Ascending aorta (tissue), 2 donors: ENCODE measurements at regions not wholly inside any gene's neighbourhood (a gene's known extent, or its start where the extent isn't known, plus 50 kb on each side); places are given as distances from the start of the nearest gene placed in this dataset.
"Not testable (repeated sequence)": the region's sequence is repeated elsewhere in the genome, so short reads cannot be mapped to it uniquely, and the experiment has no call there.

ENCODE experiments used
- DNase-seq, 2 donors: peaks; one replicate each; pipeline ENCODE4 v3.0.0-alpha.2; 2019; ENCODE audit warnings: low spot score in 2 of 2
- H3K27ac ChIP-seq, 2 donors: fragments of 200-600 bp; sonication (generic); one replicate each; pipeline ENCODE4 v1.5.1; 2016 to 2017; ENCODE audit warnings: mild to moderate bottlenecking in 1 of 2
- H3K27me3 ChIP-seq: fragments of 200-600 bp; sonication (generic); one replicate; pipeline ENCODE4 v1.5.1; 2017
- H3K36me3 ChIP-seq, 2 donors: fragments of 200-600 bp; sonication (generic); one replicate each; pipeline ENCODE4 v1.5.1; 2016
- H3K4me1 ChIP-seq, 2 donors: fragments of 200-600 bp; sonication (generic); one replicate each; pipeline ENCODE4 v1.5.1; 2016 to 2017; ENCODE audit warnings: mild to moderate bottlenecking in 1 of 2
- H3K4me3 ChIP-seq, 2 donors: fragments of 200-600 bp; sonication (generic); one replicate each; pipeline ENCODE4 v1.5.1; 2016 to 2017; ENCODE audit warnings: mild to moderate bottlenecking in 1 of 2
- H3K9me3 ChIP-seq, 2 donors: fragments of 200-600 bp; sonication (generic); one replicate each; pipeline ENCODE4 v1.5.1; 2016
- CTCF ChIP-seq, 3 experiments: fragments of 200-600 bp in 2 of 3; fragments of 450-650 bp in 1 of 3; sonication (generic) in 2 of 3; IDR thresholded peaks; one replicate each; pipeline ENCODE4 v1.5.1; 2016 to 2019; ENCODE audit warnings: antibody characterized with exemption in 3 of 3, mild to moderate bottlenecking in 1 of 3, moderate library complexity in 1 of 3
- intact Hi-C: fragments of 100-400 bp; cut with DNase I; formaldehyde crosslinking; loops from one replicate; pipeline ENCODE4 v1.15.1; 2023

- H3K27me3 ChIP-seq = no peaks in the 10 kb centered on the region
- DNase-seq = no peak
- H3K27ac ChIP-seq = no peak overlapping the region
- H3K9me3 ChIP-seq = peaks cover 0 to 3% of the 10 kb centered on the region in 2 donors
- H3K4me1 ChIP-seq = no peaks in the 10 kb centered on the region
- no peak for TF ChIP-seq CTCF (IDR thresholded peaks at IDR 0.05)
- intact Hi-C loops = no loop called here
- no peak overlapping the region for H3K4me3 ChIP-seq
- H3K36me3 ChIP-seq = no peaks in the 10 kb centered on the region
Observed at GRCh38 chrX:106263817-106264216, 95.7 kb downstream of the PWWP3B start.

GRCh38 chrX:106273947-106274587 is 106.0 kb downstream of the PWWP3B start:
- H3K36me3 ChIP-seq, H3K4me3 ChIP-seq, H3K4me1 ChIP-seq, H3K9me3 ChIP-seq, H3K27ac ChIP-seq, H3K27me3 ChIP-seq, intact Hi-C loops, DNase-seq: not testable (repeated sequence)

GRCh38 chrX:106275172-106275571 is 107.1 kb downstream of the PWWP3B start:
- H3K36me3 ChIP-seq, H3K9me3 ChIP-seq, DNase-seq, H3K4me1 ChIP-seq, H3K4me3 ChIP-seq, H3K27ac ChIP-seq, intact Hi-C loops, H3K27me3 ChIP-seq: not testable (repeated sequence)

- Histone ChIP-seq H3K27ac (no peak overlapping the region), H3K4me3 (no peak overlapping the region), H3K4me1 (no peaks in the 10 kb centered on the region), H3K36me3 (no peaks in the 10 kb centered on the region), H3K27me3 (no peaks in the 10 kb centered on the region), H3K9me3 (no peaks in the 10 kb centered on the region)
- intact Hi-C loops = no loop called here
- no peak for TF ChIP-seq CTCF (IDR thresholded peaks at IDR 0.05)
- DNase-seq = no peak
Observed at GRCh38 chrX:106278951-106279350, 110.8 kb downstream of the PWWP3B start.

- Histone ChIP-seq H3K4me3 (no peak overlapping the region), H3K27me3 (no peaks in the 10 kb centered on the region), H3K27ac (no peak overlapping the region), H3K4me1 (no peaks in the 10 kb centered on the region), H3K36me3 (no peaks in the 10 kb centered on the region), H3K9me3 (no peaks in the 10 kb centered on the region)
- intact Hi-C loops = no loop called here
- no peak for DNase-seq
- TF ChIP-seq CTCF (IDR thresholded peaks at IDR 0.05) = no peak
Observed at GRCh38 chrX:106281383-106281782, 113.3 kb downstream of the PWWP3B start.

- no peak for DNase-seq
- Histone ChIP-seq H3K36me3 (no peaks in the 10 kb centered on the region), H3K9me3 (no peaks in the 10 kb centered on the region), H3K27me3 (no peaks in the 10 kb centered on the region), H3K4me3 (no peak overlapping the region), H3K4me1 (no peaks in the 10 kb centered on the region), H3K27ac (no peak overlapping the region)
- intact Hi-C loops = no loop called here
- no peak for TF ChIP-seq CTCF (IDR thresholded peaks at IDR 0.05)
Observed at GRCh38 chrX:106283841-106284240, 115.7 kb downstream of the PWWP3B start.
